ENCODE measurements at regions not wholly inside any gene's neighbourhood (a gene's known extent, or its start where the extent isn't known, plus 50 kb on each side); places are given as distances from the start of the nearest gene placed in this dataset.
"Not testable (repeated sequence)": the region's sequence is repeated elsewhere in the genome, so short reads cannot be mapped to it uniquely, and the experiment has no call there.

DNA sequence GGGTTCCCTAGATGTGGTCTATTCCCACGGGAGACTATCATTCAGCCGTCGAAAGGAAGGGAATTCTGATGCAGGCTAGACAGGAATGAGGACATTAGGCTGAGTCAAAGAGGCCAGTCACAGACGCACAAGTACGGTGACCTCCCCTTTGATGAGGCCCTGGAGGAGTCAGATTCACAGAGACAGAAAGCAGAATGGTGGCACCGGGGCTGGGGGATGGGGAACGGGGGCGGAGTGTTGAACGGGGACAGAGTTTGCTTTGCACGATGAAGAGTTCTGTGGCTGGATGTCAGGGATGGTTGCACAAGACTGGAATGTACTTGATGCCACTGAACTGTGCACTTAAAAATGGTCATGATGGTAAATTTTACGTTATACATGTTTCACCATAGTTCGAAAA, 3983.1 kb upstream of the TPTE start:
- H3K4me3 ChIP-seq (ENCODE audit: low read depth, low read length); H3K27me3 Mint-ChIP-seq (ENCODE audit: insufficient read depth, unreplicated experiment); H3K27ac Mint-ChIP-seq (ENCODE audit: unreplicated experiment); H3K36me3 ChIP-seq (ENCODE audit: control insufficient read depth, insufficient read depth, low read length); DNase-seq; H3K27me3 ChIP-seq (replicated peaks; ENCODE audit: control insufficient read depth, insufficient read depth, low read length); H3K4me3 Mint-ChIP-seq (ENCODE audit: unreplicated experiment); POLR2A ChIA-PET; BruUV-seq (replicated peaks); intact Hi-C loops (cut with micrococcal nuclease; ENCODE audit: unreplicated experiment); H3K4me1 ChIP-seq; H3K4me1 Mint-ChIP-seq (ENCODE audit: low read depth, unreplicated experiment); CTCF ChIA-PET; H3K36me3 Mint-ChIP-seq (ENCODE audit: insufficient read depth, unreplicated experiment); H3K9me3 Mint-ChIP-seq (ENCODE audit: unreplicated experiment); H3K9me3 ChIP-seq: not testable (repeated sequence)

GRCh38 chr21:6539688-6540087, 3981.7 kb upstream of the TPTE start:
- H3K4me1 ChIP-seq; H3K36me3 ChIP-seq (ENCODE audit: control insufficient read depth, insufficient read depth, low read length); CTCF ChIA-PET; H3K4me3 Mint-ChIP-seq (ENCODE audit: unreplicated experiment); POLR2A ChIA-PET; H3K27me3 Mint-ChIP-seq (ENCODE audit: insufficient read depth, unreplicated experiment); H3K9me3 ChIP-seq; H3K4me3 ChIP-seq (ENCODE audit: low read depth, low read length); H3K36me3 Mint-ChIP-seq (ENCODE audit: insufficient read depth, unreplicated experiment); BruUV-seq (replicated peaks); DNase-seq; intact Hi-C loops (cut with micrococcal nuclease; ENCODE audit: unreplicated experiment); H3K27ac Mint-ChIP-seq (ENCODE audit: unreplicated experiment); H3K4me1 Mint-ChIP-seq (ENCODE audit: low read depth, unreplicated experiment); H3K9me3 Mint-ChIP-seq (ENCODE audit: unreplicated experiment); H3K27me3 ChIP-seq (replicated peaks; ENCODE audit: control insufficient read depth, insufficient read depth, low read length): not testable (repeated sequence)

DNA sequence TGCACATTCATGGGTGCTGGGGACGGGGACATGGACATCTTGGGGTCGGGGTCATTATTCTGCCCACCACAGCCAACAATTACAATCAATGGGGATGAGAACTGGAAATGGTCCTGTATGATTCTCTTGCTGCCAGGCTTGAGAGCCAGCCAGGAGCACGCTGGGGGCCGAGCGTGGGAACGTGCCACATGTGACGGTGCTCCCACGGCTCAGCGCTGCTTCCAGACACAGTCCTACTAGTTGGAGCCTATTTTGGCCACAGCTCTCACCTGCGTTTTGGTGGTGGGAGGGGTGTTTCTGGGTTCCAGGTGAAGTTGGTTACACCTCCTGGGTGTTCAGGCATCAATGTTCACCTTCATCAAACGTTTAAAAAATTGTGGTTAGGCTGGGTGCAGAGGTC, 3980.3 kb upstream of the TPTE start:
- CTCF ChIA-PET; DNase-seq; H3K27me3 ChIP-seq (replicated peaks; ENCODE audit: control insufficient read depth, insufficient read depth, low read length); H3K9me3 Mint-ChIP-seq (ENCODE audit: unreplicated experiment); H3K4me1 Mint-ChIP-seq (ENCODE audit: low read depth, unreplicated experiment); BruUV-seq (replicated peaks); H3K4me3 ChIP-seq (ENCODE audit: low read depth, low read length); H3K27me3 Mint-ChIP-seq (ENCODE audit: insufficient read depth, unreplicated experiment); H3K27ac Mint-ChIP-seq (ENCODE audit: unreplicated experiment); H3K4me3 Mint-ChIP-seq (ENCODE audit: unreplicated experiment); H3K9me3 ChIP-seq; intact Hi-C loops (cut with micrococcal nuclease; ENCODE audit: unreplicated experiment); POLR2A ChIA-PET; H3K36me3 ChIP-seq (ENCODE audit: control insufficient read depth, insufficient read depth, low read length); H3K4me1 ChIP-seq; H3K36me3 Mint-ChIP-seq (ENCODE audit: insufficient read depth, unreplicated experiment): not testable (repeated sequence)

DNA sequence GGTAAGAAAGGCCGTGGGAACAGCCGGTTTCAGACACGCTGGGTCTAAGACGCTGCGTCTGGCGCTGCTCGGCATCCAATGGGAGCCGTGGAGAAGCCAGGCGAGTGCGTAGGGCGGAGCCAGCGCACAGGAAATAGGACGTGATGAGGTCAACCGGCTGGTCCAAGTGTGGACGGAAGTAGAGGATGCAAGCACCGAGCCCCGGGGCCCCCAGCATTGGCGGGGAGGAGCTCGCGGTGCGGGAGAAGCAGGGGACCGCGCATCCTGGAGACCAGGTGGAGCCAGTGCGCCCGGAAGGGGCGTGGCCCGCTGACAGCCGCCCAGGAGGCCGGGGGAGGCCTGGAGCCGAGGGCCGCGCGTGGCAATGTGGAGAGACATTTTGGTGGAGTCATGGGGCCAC, 3976.1 kb upstream of the TPTE start:
- H3K4me1 Mint-ChIP-seq (ENCODE audit: low read depth, unreplicated experiment); H3K9me3 Mint-ChIP-seq (ENCODE audit: unreplicated experiment); H3K27me3 Mint-ChIP-seq (ENCODE audit: insufficient read depth, unreplicated experiment); H3K4me1 ChIP-seq; H3K27me3 ChIP-seq (replicated peaks; ENCODE audit: control insufficient read depth, insufficient read depth, low read length); DNase-seq; H3K36me3 Mint-ChIP-seq (ENCODE audit: insufficient read depth, unreplicated experiment); intact Hi-C loops (cut with micrococcal nuclease; ENCODE audit: unreplicated experiment); BruUV-seq (replicated peaks); H3K4me3 Mint-ChIP-seq (ENCODE audit: unreplicated experiment); POLR2A ChIA-PET; H3K4me3 ChIP-seq (ENCODE audit: low read depth, low read length); H3K36me3 ChIP-seq (ENCODE audit: control insufficient read depth, insufficient read depth, low read length); H3K9me3 ChIP-seq; H3K27ac Mint-ChIP-seq (ENCODE audit: unreplicated experiment); CTCF ChIA-PET: not testable (repeated sequence)

- H3K4me1 ChIP-seq; H3K4me3 ChIP-seq (ENCODE audit: low read depth, low read length); H3K27me3 Mint-ChIP-seq (ENCODE audit: insufficient read depth, unreplicated experiment); POLR2A ChIA-PET; DNase-seq; H3K4me3 Mint-ChIP-seq (ENCODE audit: unreplicated experiment); intact Hi-C loops (cut with micrococcal nuclease; ENCODE audit: unreplicated experiment); H3K36me3 ChIP-seq (ENCODE audit: control insufficient read depth, insufficient read depth, low read length); H3K4me1 Mint-ChIP-seq (ENCODE audit: low read depth, unreplicated experiment); H3K27ac Mint-ChIP-seq (ENCODE audit: unreplicated experiment); BruUV-seq (replicated peaks); H3K27me3 ChIP-seq (replicated peaks; ENCODE audit: control insufficient read depth, insufficient read depth, low read length); H3K36me3 Mint-ChIP-seq (ENCODE audit: insufficient read depth, unreplicated experiment); H3K9me3 Mint-ChIP-seq (ENCODE audit: unreplicated experiment); H3K9me3 ChIP-seq; CTCF ChIA-PET: not testable (repeated sequence)
Measured at GRCh38 chr21:6551045-6551444, 3970.3 kb upstream of the TPTE start.

- H3K4me3 ChIP-seq (ENCODE audit: low read depth, low read length); BruUV-seq (replicated peaks); H3K9me3 Mint-ChIP-seq (ENCODE audit: unreplicated experiment); H3K27ac Mint-ChIP-seq (ENCODE audit: unreplicated experiment); POLR2A ChIA-PET; H3K36me3 ChIP-seq (ENCODE audit: control insufficient read depth, insufficient read depth, low read length); H3K9me3 ChIP-seq; CTCF ChIA-PET; H3K4me1 ChIP-seq; H3K27me3 ChIP-seq (replicated peaks; ENCODE audit: control insufficient read depth, insufficient read depth, low read length); H3K4me1 Mint-ChIP-seq (ENCODE audit: low read depth, unreplicated experiment); H3K27me3 Mint-ChIP-seq (ENCODE audit: insufficient read depth, unreplicated experiment); H3K36me3 Mint-ChIP-seq (ENCODE audit: insufficient read depth, unreplicated experiment); H3K4me3 Mint-ChIP-seq (ENCODE audit: unreplicated experiment); intact Hi-C loops (cut with micrococcal nuclease; ENCODE audit: unreplicated experiment); DNase-seq: not testable (repeated sequence)
Measured at GRCh38 chr21:6553505-6554376, 3967.6 kb upstream of the TPTE start.

- H3K9me3 ChIP-seq; H3K9me3 Mint-ChIP-seq (ENCODE audit: unreplicated experiment); H3K4me1 Mint-ChIP-seq (ENCODE audit: low read depth, unreplicated experiment); H3K27me3 ChIP-seq (replicated peaks; ENCODE audit: control insufficient read depth, insufficient read depth, low read length); H3K36me3 ChIP-seq (ENCODE audit: control insufficient read depth, insufficient read depth, low read length); H3K4me3 Mint-ChIP-seq (ENCODE audit: unreplicated experiment); CTCF ChIA-PET; intact Hi-C loops (cut with micrococcal nuclease; ENCODE audit: unreplicated experiment); H3K36me3 Mint-ChIP-seq (ENCODE audit: insufficient read depth, unreplicated experiment); DNase-seq; H3K4me1 ChIP-seq; H3K4me3 ChIP-seq (ENCODE audit: low read depth, low read length); H3K27me3 Mint-ChIP-seq (ENCODE audit: insufficient read depth, unreplicated experiment); BruUV-seq (replicated peaks); POLR2A ChIA-PET; H3K27ac Mint-ChIP-seq (ENCODE audit: unreplicated experiment): not testable (repeated sequence)
Measured at GRCh38 chr21:6554377-6554864, 3967.0 kb upstream of the TPTE start.

Measured in Caco-2 (cell line).